HCT116 (cell line): ENCODE measurements at regions not wholly inside any gene's neighbourhood (a gene's known extent, or its start where the extent isn't known, plus 50 kb on each side); places are given as distances from the start of the nearest gene placed in this dataset.

Source experiments
- ATAC-seq: fragments of 200-7000 bp; cut with Tn5 transposase; 2 replicates; pipeline ENCODE4 v1.9.1; 2020; ENCODE audit warnings: mild to moderate bottlenecking, moderate library complexity
- BruUV-seq: library from RNA; stranded (reverse); fragments of 400-500 nt; replicated peaks from 2 replicates; lab custom pipeline; 2021; lab: Mats Ljungman, UMichigan
- CTCF ChIA-PET: fragments of 300-600 bp; sonication (Branson Sonifier 250); formaldehyde crosslinking; loops from one replicate; lab custom pipeline; 2021; ENCODE audit warnings: antibody characterized with exemption; lab: Charles Lee
- POLR2A ChIA-PET: fragments of 300-600, 350-600 bp; sonication (Branson Sonifier 250); formaldehyde crosslinking; loops from one replicate; lab custom pipeline; 2021; ENCODE audit warnings: antibody characterized with exemption; lab: Charles Lee
- RAD21 ChIA-PET, 2 experiments: fragments of 300-600 bp; sonication (Branson Sonifier 250); formaldehyde crosslinking; loops; one replicate each; lab custom pipeline; 2023; ENCODE audit warnings: low total read pairs in 2 of 2; ENCODE audit not compliant: uncharacterized antibody in 2 of 2, unreplicated experiment in 2 of 2, low non-redundant PET in 1 of 2; lab: Charles Lee
- DNase-seq: peaks from one replicate; pipeline ENCODE4 v3.0.0-alpha.2; 2010; ENCODE audit warnings: low read depth, low spot score
- H2AFZ ChIP-seq: fragments of 200-600 bp; shearing (Covaris generic), sonication (generic); 2 replicates; pipeline ENCODE4 v1.6.1; 2017; ENCODE audit warnings: low read depth, mixed run types, mixed read lengths, antibody characterized with exemption, low read length; ENCODE audit not compliant: poor library complexity, severe bottlenecking
- H3K27ac ChIP-seq: 2 replicates; pipeline ENCODE4 v1.5.1; 2012; ENCODE audit warnings: low read depth, low read length
- H3K27me3 ChIP-seq: fragments of 200-600 bp; sonication (generic); 2 replicates; pipeline ENCODE4 v1.6.1; 2016; ENCODE audit warnings: mixed run types, low read length, mixed read lengths; ENCODE audit not compliant: insufficient read depth
- H3K36me3 ChIP-seq, 2 experiments: fragments of 200-500 bp in 1 of 2; fragments of 200-600 bp in 1 of 2; sonication (Bioruptor generic) in 1 of 2; sonication (generic) in 1 of 2; 2 replicates each; pipeline versions ENCODE4 v1.5.1 to v1.6.1; 2014 to 2016; ENCODE audit warnings: low read length in 2 of 2, inconsistent platforms in 1 of 2, mixed read lengths in 1 of 2, mixed run types in 1 of 2; ENCODE audit not compliant: insufficient read depth in 2 of 2, control insufficient read depth in 1 of 2
- H3K4me1 ChIP-seq, 2 experiments: fragments of 200-600 bp in 1 of 2; sonication (generic) in 1 of 2; 2 replicates each; pipeline versions ENCODE4 v1.5.1 to v1.6.1; 2012 to 2017; ENCODE audit warnings: low read length in 2 of 2, inconsistent platforms in 1 of 2, mild to moderate bottlenecking in 1 of 2, mixed read lengths in 1 of 2, mixed run types in 1 of 2, moderate library complexity in 1 of 2; ENCODE audit not compliant: insufficient read depth in 2 of 2, control insufficient read depth in 1 of 2
- H3K4me2 ChIP-seq: fragments of 200-600 bp; sonication (generic); 2 replicates; pipeline ENCODE4 v1.6.1; 2017; ENCODE audit warnings: mixed run types, low read length, mixed read lengths
- H3K4me3 ChIP-seq, 2 experiments: fragments of 200-600 bp in 1 of 2; sonication (generic) in 1 of 2; replicated peaks in 1 of 2; 2 replicates each; pipeline ENCODE4 v1.5.1; 2011 to 2016; ENCODE audit warnings: low read length in 2 of 2, control low read depth in 1 of 2, low read depth in 1 of 2, mild to moderate bottlenecking in 1 of 2, mixed read lengths in 1 of 2, mixed run types in 1 of 2
- H3K79me2 ChIP-seq: fragments of 200-600 bp; sonication (generic); 2 replicates; pipeline ENCODE4 v1.6.1; 2017; ENCODE audit warnings: mild to moderate bottlenecking, mixed run types, low read length, moderate library complexity, mixed read lengths; ENCODE audit not compliant: insufficient read depth
- H3K9ac ChIP-seq: fragments of 200-600 bp; sonication (generic); 2 replicates; pipeline ENCODE4 v1.6.1; 2016; ENCODE audit warnings: low read length, mixed read lengths
- H3K9me2 ChIP-seq: fragments of 200-600 bp; sonication (generic), shearing (Covaris generic); 2 replicates; pipeline ENCODE4 v1.6.1; 2017; ENCODE audit warnings: mixed run types, mild to moderate bottlenecking, moderate library complexity; ENCODE audit not compliant: insufficient read depth
- H3K9me3 ChIP-seq, 2 experiments: fragments of 200-500 bp in 1 of 2; fragments of 200-600 bp in 1 of 2; sonication (Bioruptor generic) in 1 of 2; sonication (generic) in 1 of 2; 2 replicates each; pipeline ENCODE4 v1.6.1; 2014 to 2017; ENCODE audit warnings: low read length in 2 of 2, mixed read lengths in 2 of 2, inconsistent platforms in 1 of 2, low read depth in 1 of 2, mild to moderate bottlenecking in 1 of 2, mixed run types in 1 of 2, moderate library complexity in 1 of 2; ENCODE audit not compliant: control insufficient read depth in 1 of 2, insufficient read depth in 1 of 2
- H4K20me1 ChIP-seq: fragments of 200-600 bp; sonication (generic), shearing (Covaris generic); 2 replicates; pipeline ENCODE4 v1.6.1; 2017; ENCODE audit warnings: mixed run types, mild to moderate bottlenecking, moderate library complexity; ENCODE audit not compliant: insufficient read depth
- ATF3 ChIP-seq: IDR thresholded peaks from 2 replicates; pipeline ENCODE4 v1.6.1; 2012
- CBX3 ChIP-seq: IDR thresholded peaks from 2 replicates; pipeline ENCODE4 v1.6.1; 2012; ENCODE audit warnings: low read depth
- CTCF ChIP-seq, 3 experiments: fragments of 200-600 bp in 1 of 3; sonication (generic) in 1 of 3; IDR thresholded peaks in 2 of 3; conservative IDR thresholded peaks in 1 of 3; 2 replicates each; pipeline ENCODE4 v1.5.1; 2012 to 2017; ENCODE audit warnings: low read depth in 2 of 3, low read length in 2 of 3, antibody characterized with exemption in 1 of 3, borderline replicate concordance in 1 of 3, control low read depth in 1 of 3, mild to moderate bottlenecking in 1 of 3, mixed read lengths in 1 of 3, mixed run types in 1 of 3, moderate library complexity in 1 of 3; ENCODE audit not compliant: insufficient read depth in 1 of 3
- EGR1 ChIP-seq: IDR thresholded peaks from 2 replicates; pipeline ENCODE4 v1.6.1; 2012; ENCODE audit warnings: low read depth
- ELF1 ChIP-seq: IDR thresholded peaks from 2 replicates; pipeline ENCODE4 v1.6.1; 2012; ENCODE audit warnings: low read depth, borderline replicate concordance
- EZH2 ChIP-seq: fragments of 200-600 bp; sonication (generic); IDR thresholded peaks from 2 replicates; pipeline ENCODE4 v1.6.1; 2017; ENCODE audit warnings: antibody characterized with exemption, mixed run types
- EZH2phosphoT487 ChIP-seq: fragments of 200-600 bp; IDR thresholded peaks from 2 replicates; pipeline ENCODE4 v1.6.1; 2018; ENCODE audit warnings: antibody characterized with exemption, borderline replicate concordance
- JUND ChIP-seq: IDR thresholded peaks from 2 replicates; pipeline ENCODE4 v1.6.1; 2012
- MAX ChIP-seq: IDR thresholded peaks from 2 replicates; pipeline ENCODE4 v1.6.1; 2012
- POLR2A ChIP-seq: IDR thresholded peaks from 2 replicates; pipeline ENCODE4 v1.7.0; 2011; ENCODE audit warnings: borderline replicate concordance; ENCODE audit not compliant: insufficient read depth, insufficient read length; ENCODE audit errors: extremely low read depth
- POLR2AphosphoS5 ChIP-seq: IDR thresholded peaks from 2 replicates; pipeline ENCODE4 v1.6.1; 2011; ENCODE audit warnings: mild to moderate bottlenecking, low read depth, low read length, moderate library complexity
- RAD21 ChIP-seq: IDR thresholded peaks from 2 replicates; pipeline ENCODE4 v1.6.1; 2012; ENCODE audit warnings: low read depth, mild to moderate bottlenecking
- SIN3A ChIP-seq: IDR thresholded peaks from 2 replicates; pipeline ENCODE4 v1.6.1; 2012; ENCODE audit warnings: low read depth
- SP1 ChIP-seq: IDR thresholded peaks from 2 replicates; pipeline ENCODE4 v1.6.1; 2012; ENCODE audit warnings: low read depth
- TCF7L2 ChIP-seq: IDR thresholded peaks from 2 replicates; pipeline ENCODE4 v1.7.0; 2011; ENCODE audit warnings: borderline replicate concordance, inconsistent platforms; ENCODE audit not compliant: insufficient read depth, insufficient read length; ENCODE audit errors: extremely low read depth
- YY1 ChIP-seq: IDR thresholded peaks from 2 replicates; pipeline ENCODE4 v1.6.1; 2011; ENCODE audit warnings: low read length, low read depth, moderate library complexity, mild to moderate bottlenecking; ENCODE audit not compliant: insufficient replicate concordance; ENCODE audit errors: extremely low read depth
- ZBTB33 ChIP-seq: IDR thresholded peaks from 2 replicates; pipeline ENCODE4 v1.6.1; 2011; ENCODE audit warnings: mild to moderate bottlenecking, low read length, moderate library complexity; ENCODE audit not compliant: insufficient replicate concordance; ENCODE audit errors: extremely low read depth
- ZFX ChIP-seq: fragments of 450-650 bp; IDR thresholded peaks from 2 replicates; pipeline ENCODE4 v1.6.1; 2017
- ZNF274 ChIP-seq: fragments of 200-500 bp; sonication (Bioruptor generic); IDR thresholded peaks from 2 replicates; pipeline ENCODE4 v1.6.1; 2014; ENCODE audit warnings: mild to moderate bottlenecking, low read depth, low read length, inconsistent platforms
- intact Hi-C: fragments of 100-400 bp; cut with micrococcal nuclease; formaldehyde crosslinking; loops from 2 replicates; pipeline ENCODE4 v1.10.0; 2022

- H3K4me1 ChIP-seq: no peaks in the 10 kb centered on the region
- no peak for DNase-seq
- H3K4me2 ChIP-seq: no peak overlapping the region
- H3K27ac ChIP-seq: no peak overlapping the region
- peaks cover 0 to 3% of the 10 kb centered on the region in 2 experiments; a peak in 1 of 4 replicates for H3K9me3 ChIP-seq
- no peaks in the 10 kb centered on the region for H3K36me3 ChIP-seq
- no peak overlapping the region for H2AFZ ChIP-seq
- H3K4me3 ChIP-seq: no peak overlapping the region
- ATAC-seq: no peak
- POLR2A ChIA-PET: no interaction called here
- H3K27me3 ChIP-seq: no peaks in the 10 kb centered on the region
- TF ChIP-seq ZFX: no peak
- no peak for TF ChIP-seq POLR2AphosphoS5
- no peak for TF ChIP-seq JUND
- no peak for TF ChIP-seq YY1
- no peak for TF ChIP-seq EZH2
- no peak for TF ChIP-seq POLR2A
- TF ChIP-seq ELF1: no peak
- no peak for TF ChIP-seq EZH2phosphoT487
- no peak for TF ChIP-seq MAX
- TF ChIP-seq CTCF (IDR thresholded peaks at IDR 0.05 in 2 of 3, conservative IDR thresholded peaks at IDR 0.05 in 1 of 3; ENCODE audit: borderline replicate concordance in 1 of 3, insufficient read depth in 1 of 3, low read depth in 2 of 3, low read length in 2 of 3): no peak
- no peak for TF ChIP-seq TCF7L2
- no peak for TF ChIP-seq ATF3
- no peak for TF ChIP-seq SP1
- TF ChIP-seq EGR1: no peak
- TF ChIP-seq SIN3A: no peak
- TF ChIP-seq CBX3: no peak
- no peak for TF ChIP-seq RAD21
- TF ChIP-seq ZBTB33: no peak
- TF ChIP-seq ZNF274: no peak
- TF ChIP-seq, all 23 proteins: peak for 0
- Histone ChIP-seq H3K9ac (no peak overlapping the region), H4K20me1 (no peaks in the 10 kb centered on the region), H3K9me2 (no peaks in the 10 kb centered on the region), H3K79me2 (no peaks in the 10 kb centered on the region)
- ChIA-PET CTCF (no interaction called here), RAD21 (no interaction called here)
- intact Hi-C loops: no loop called here
- BruUV-seq: no TSS peak
Observed at GRCh38 chr5:111639912-111640311, 117.1 kb downstream of the NREP start.
